Stomach (tissue), 8 donors: ENCODE measurements at regions not wholly inside any gene's neighbourhood (a gene's known extent, or its start where the extent isn't known, plus 50 kb on each side); places are given as distances from the start of the nearest gene placed in this dataset.

Experiments
- DNase-seq, 2 donors: peaks; one replicate each; pipeline versions ENCODE4 v3.0.0 to v3.0.0-alpha.2; 2013 to 2019
- H3K27ac ChIP-seq, 5 donors: fragments of 200-600 bp in 4 of 5; sonication (generic) in 4 of 5; one replicate each; pipeline ENCODE4 v1.5.1; 2013 to 2019; ENCODE audit warnings: mild to moderate bottlenecking in 1 of 5, moderate library complexity in 1 of 5
- H3K27me3 ChIP-seq, 3 donors: fragments of 200-600 bp; sonication (generic); one replicate each; pipeline ENCODE4 v1.5.1; 2017 to 2019; ENCODE audit warnings: mixed run types in 1 of 3
- H3K36me3 ChIP-seq, 4 donors: fragments of 200-600 bp; sonication (generic); 1 replicate in 3 of 4; 2 replicates in 1 of 4; pipeline ENCODE4 v1.5.1; 2016 to 2019
- H3K4me1 ChIP-seq, 4 donors: fragments of 200-600 bp; sonication (generic); one replicate each; pipeline ENCODE4 v1.5.1; 2016 to 2019
- H3K4me3 ChIP-seq, 4 donors: fragments of 200-600 bp; sonication (generic) in 3 of 4; one replicate each; pipeline ENCODE4 v1.5.1; 2016 to 2019; ENCODE audit warnings: mild to moderate bottlenecking in 1 of 4
- H3K9me3 ChIP-seq, 4 donors: fragments of 200-600 bp; sonication (generic); one replicate each; pipeline ENCODE4 v1.5.1; 2016 to 2019
- EP300 ChIP-seq: sonication (generic); formaldehyde crosslinking; IDR thresholded peaks from one replicate; pipeline ENCODE4 v1.6.1; 2017; ENCODE audit warnings: antibody characterized with exemption
- POLR2A ChIP-seq, 4 donors: fragments of 450-650 bp; IDR thresholded peaks; one replicate each; pipeline ENCODE4 v1.6.1; 2016; ENCODE audit warnings: antibody characterized with exemption in 4 of 4, control low read depth in 2 of 4, mild to moderate bottlenecking in 1 of 4, moderate library complexity in 1 of 4
- POLR2AphosphoS5 ChIP-seq, 3 donors: sonication (generic); formaldehyde crosslinking; IDR thresholded peaks; one replicate each; pipeline ENCODE4 v1.6.1; 2016; ENCODE audit warnings: antibody characterized with exemption in 3 of 3
- WGBS, 5 donors: extraction: QIAGEN DNeasy Blood & Tissue Kit in 3 of 5; methylation state at CpG; one replicate each; pipeline versions ENCODE4 v1.1.5 to v1.1.7; 2013 to 2018; 5-methylcytosine and 5-hydroxymethylcytosine counted together
- intact Hi-C: fragments of 100-400 bp; cut with DNase I; formaldehyde crosslinking; loops from one replicate; pipeline ENCODE4 v1.15.1; 2023; ENCODE audit warnings: low total_unique reads
- TF ChIP-seq, protein P1 (sequence below), 7 experiments: fragments of 450-650 bp in 4 of 7; fragments of 200-600 bp in 3 of 7; sonication (generic) in 3 of 7; IDR thresholded peaks; one replicate each; pipeline ENCODE4 v1.5.1; 2016 to 2019; ENCODE audit warnings: antibody characterized with exemption in 7 of 7, control low read depth in 2 of 7, mild to moderate bottlenecking in 1 of 7
- donor health status: healthy with polysubstance abuse.
- donor health status: Bipolar disorder and iron deficiency.
- donor health status: healthy.

DNA sequence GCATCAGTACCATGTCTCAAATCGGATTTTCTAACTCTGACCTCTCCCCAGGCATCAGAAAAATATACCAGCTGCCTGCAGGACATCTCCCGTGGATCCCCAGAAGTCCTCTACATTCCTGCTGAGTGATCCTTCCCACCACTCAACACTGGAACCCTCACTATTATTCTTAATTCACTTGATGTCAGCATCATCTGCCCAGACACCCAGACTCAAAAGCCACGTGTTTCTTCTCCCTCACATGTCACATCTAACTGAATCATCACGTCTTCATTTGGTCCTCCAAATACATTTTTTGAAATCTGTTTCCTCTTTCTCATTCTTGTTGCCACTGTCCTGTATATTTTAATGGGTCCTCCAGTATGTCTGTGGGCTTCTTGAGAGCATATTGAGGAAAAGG lies 218.6 kb downstream of the HRH4 start:
- intact Hi-C loops = no loop called here
- Histone ChIP-seq H3K4me1 (no peaks in the 10 kb centered on the region), H3K9me3 (peaks cover 0 to 4% (median 0%) of the 10 kb centered on the region in 4 donors), H3K27ac (no peak overlapping the region), H3K27me3 (no peaks in the 10 kb centered on the region), H3K4me3 (no peak overlapping the region), H3K36me3 (no peaks in the 10 kb centered on the region)
- 59 to 65% (median 63%) methylated on average over 4 of the region's 4 CpGs for WGBS, 5 donors
- TF ChIP-seq EP300 (no peak), POLR2A (IDR thresholded peaks at IDR 0.05) (no peak), POLR2AphosphoS5 (IDR thresholded peaks at IDR 0.05) (no peak)
- TF ChIP-seq, protein P1, sequence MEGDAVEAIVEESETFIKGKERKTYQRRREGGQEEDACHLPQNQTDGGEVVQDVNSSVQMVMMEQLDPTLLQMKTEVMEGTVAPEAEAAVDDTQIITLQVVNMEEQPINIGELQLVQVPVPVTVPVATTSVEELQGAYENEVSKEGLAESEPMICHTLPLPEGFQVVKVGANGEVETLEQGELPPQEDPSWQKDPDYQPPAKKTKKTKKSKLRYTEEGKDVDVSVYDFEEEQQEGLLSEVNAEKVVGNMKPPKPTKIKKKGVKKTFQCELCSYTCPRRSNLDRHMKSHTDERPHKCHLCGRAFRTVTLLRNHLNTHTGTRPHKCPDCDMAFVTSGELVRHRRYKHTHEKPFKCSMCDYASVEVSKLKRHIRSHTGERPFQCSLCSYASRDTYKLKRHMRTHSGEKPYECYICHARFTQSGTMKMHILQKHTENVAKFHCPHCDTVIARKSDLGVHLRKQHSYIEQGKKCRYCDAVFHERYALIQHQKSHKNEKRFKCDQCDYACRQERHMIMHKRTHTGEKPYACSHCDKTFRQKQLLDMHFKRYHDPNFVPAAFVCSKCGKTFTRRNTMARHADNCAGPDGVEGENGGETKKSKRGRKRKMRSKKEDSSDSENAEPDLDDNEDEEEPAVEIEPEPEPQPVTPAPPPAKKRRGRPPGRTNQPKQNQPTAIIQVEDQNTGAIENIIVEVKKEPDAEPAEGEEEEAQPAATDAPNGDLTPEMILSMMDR (IDR thresholded peaks at IDR 0.05) = no peak
- DNase-seq = no peak

- DNase-seq = no peak
- no peaks in the 10 kb centered on the region for H3K4me1 ChIP-seq
- no peak overlapping the region for H3K27ac ChIP-seq
- 74 to 88% (median 85%) methylated on average over 1 of the region's 1 CpG for WGBS, 5 donors
- no peaks in the 10 kb centered on the region for H3K27me3 ChIP-seq
- TF ChIP-seq POLR2AphosphoS5 (IDR thresholded peaks at IDR 0.05) (no peak), EP300 (no peak), POLR2A (IDR thresholded peaks at IDR 0.05) (no peak)
- TF ChIP-seq, protein P1 (IDR thresholded peaks at IDR 0.05) = no peak
- intact Hi-C loops = no loop called here
- H3K4me3 ChIP-seq = no peak overlapping the region
- no peaks in the 10 kb centered on the region for H3K36me3 ChIP-seq
- peaks cover 0 to 4% (median 0%) of the 10 kb centered on the region in 4 donors for H3K9me3 ChIP-seq
Observed at GRCh38 chr18:24683925-24684324, 223.5 kb downstream of the HRH4 start.

DNA sequence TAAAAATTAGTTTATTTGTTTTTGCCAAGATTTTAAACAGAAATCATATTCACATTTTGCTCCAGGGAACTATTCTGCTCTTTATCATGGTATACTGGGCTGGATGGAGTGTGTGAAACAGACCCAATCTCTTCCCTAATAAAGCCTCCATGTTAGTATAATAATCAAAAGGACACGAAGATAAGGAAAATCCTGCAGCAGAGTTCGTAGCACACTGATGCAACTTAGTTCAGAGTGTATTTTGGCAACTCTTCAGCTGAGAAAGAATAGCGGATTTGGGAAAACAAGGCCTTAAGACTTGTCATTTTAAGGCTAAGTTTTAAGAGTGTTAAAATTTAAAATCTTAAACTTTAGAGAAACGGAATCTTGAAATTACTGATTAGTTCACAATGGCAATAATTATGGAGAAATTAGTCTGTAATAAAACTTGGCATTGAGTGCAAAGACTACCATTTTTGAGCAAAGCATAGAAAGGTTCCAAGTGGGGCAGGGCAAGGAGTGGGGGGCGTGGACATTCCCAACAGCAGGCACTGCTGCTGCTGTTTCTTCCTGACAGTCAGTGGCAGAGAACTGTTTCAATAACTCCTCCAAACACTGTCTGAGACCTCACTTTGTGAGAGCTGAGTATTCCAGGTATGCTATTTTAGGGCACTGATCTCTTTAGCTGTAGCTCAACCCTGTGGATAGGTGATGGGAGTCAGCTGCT lies 225.0 kb downstream of the HRH4 start:
- WGBS, 5 donors = 61 to 71% (median 64%) methylated on average over 5 of the region's 5 CpGs
- no peak overlapping the region for H3K4me3 ChIP-seq
- H3K4me1 ChIP-seq = no peaks in the 10 kb centered on the region
- TF ChIP-seq, protein P1 (IDR thresholded peaks at IDR 0.05) = no peak
- TF ChIP-seq POLR2AphosphoS5 (IDR thresholded peaks at IDR 0.05) (no peak), POLR2A (IDR thresholded peaks at IDR 0.05) (no peak), EP300 (no peak)
- peaks cover 0 to 4% (median 0%) of the 10 kb centered on the region in 4 donors for H3K9me3 ChIP-seq
- H3K36me3 ChIP-seq = no peaks in the 10 kb centered on the region
- DNase-seq = no peak
- H3K27ac ChIP-seq = no peak overlapping the region
- intact Hi-C loops = no loop called here
- no peaks in the 10 kb centered on the region for H3K27me3 ChIP-seq

GRCh38 chr18:24695168-24695567 lies 234.7 kb downstream of the HRH4 start:
- H3K4me1 ChIP-seq = no peaks in the 10 kb centered on the region
- no peaks in the 10 kb centered on the region for H3K36me3 ChIP-seq
- TF ChIP-seq POLR2A (IDR thresholded peaks at IDR 0.05) = no peak
- TF ChIP-seq, protein P1 (IDR thresholded peaks at IDR 0.05) = no peak
- TF ChIP-seq EP300 = no peak
- no peak for TF ChIP-seq POLR2AphosphoS5 (IDR thresholded peaks at IDR 0.05)
- no peak overlapping the region for H3K27ac ChIP-seq
- WGBS, 5 donors = 52 to 86% (median 68%) methylated on average over 3 of the region's 3 CpGs
- intact Hi-C loops = no loop called here
- no peak overlapping the region for H3K4me3 ChIP-seq
- no peak for DNase-seq
- H3K27me3 ChIP-seq = no peaks in the 10 kb centered on the region
- peaks cover 0 to 19% (median 8%) of the 10 kb centered on the region in 4 donors for H3K9me3 ChIP-seq
